ENCODE measurements at regions not wholly inside any gene's neighbourhood (a gene's known extent, or its start where the extent isn't known, plus 50 kb on each side); places are given as distances from the start of the nearest gene placed in this dataset.

GRCh38 chr11:22130462-22131053 lies 62.3 kb upstream of the ANO5 start:
- TF ChIP-seq CTCF (IDR thresholded peaks at IDR 0.05 in 4 of 5, conservative IDR thresholded peaks at IDR 0.05 in 1 of 5) (peak in 4 of 5 experiments; percentile 42 to 66 (median 52)), POLR2A (IDR thresholded peaks at IDR 0.05) (no peak)

All from gastrocnemius medialis (tissue), 4 donors.